ENCODE measurements at regions not wholly inside any gene's neighbourhood (a gene's known extent, or its start where the extent isn't known, plus 50 kb on each side); places are given as distances from the start of the nearest gene placed in this dataset.

DNA sequence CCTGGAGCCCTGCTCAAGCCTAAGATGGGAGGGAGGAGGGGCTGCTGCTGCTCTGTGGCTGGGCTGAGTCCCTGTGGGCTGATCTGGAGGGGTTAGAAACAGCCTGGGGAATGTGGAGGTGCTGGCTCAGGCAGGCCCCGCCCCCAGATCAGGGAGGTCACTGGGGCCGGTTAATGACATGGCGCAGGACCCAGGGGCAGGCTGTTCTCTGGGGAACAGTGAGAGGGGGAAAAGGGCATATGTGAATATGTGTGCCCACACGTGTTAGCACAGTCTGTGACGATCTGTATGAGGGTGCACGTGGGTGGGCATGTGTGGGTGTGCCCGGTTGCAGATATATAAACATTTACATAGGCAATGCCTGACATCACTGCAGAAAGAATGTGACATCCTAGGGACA, 143.5 kb downstream of the MIAT start:
- WGBS = 26% methylated on average over 3 of the region's 7 CpGs
- peak; percentile 76 for DNase-seq
- H4K8ac ChIP-seq (ENCODE audit: low read length) = peak overlapping the region; percentile 41
- H4K91ac ChIP-seq (ENCODE audit: low read length) = peak overlapping the region; percentile 70
- H3K4me1 ChIP-seq (ENCODE audit: control insufficient read depth, insufficient read depth, low read depth, low read length) = peaks cover 16% of the 10 kb centered on the region
- H3K27ac ChIP-seq (ENCODE audit: low read length, poor library complexity, severe bottlenecking) = no peak overlapping the region
- H3K9ac ChIP-seq (ENCODE audit: low read length) = no peak overlapping the region
- H3K18ac ChIP-seq (ENCODE audit: low read depth in 1 of 2, low read length in 2 of 2) = peak overlapping the region; percentile 72 to 84
- peak overlapping the region; percentile 64 for H2BK120ac ChIP-seq (ENCODE audit: low read depth, low read length)
- no peak overlapping the region for H2AK5ac ChIP-seq (ENCODE audit: low read length, severe bottlenecking)
- no peak overlapping the region for H3K4me2 ChIP-seq (ENCODE audit: low read length, poor library complexity, severe bottlenecking)
- H2AFZ ChIP-seq (ENCODE audit: low read depth, low read length) = peak overlapping the region; percentile 34
- H3K14ac ChIP-seq (ENCODE audit: low read length in 2 of 2) = peak overlapping the region in 1 of 2 experiments; percentile 81
- H2BK5ac ChIP-seq (ENCODE audit: low read depth, low read length, poor library complexity, severe bottlenecking) = no peak overlapping the region
- peaks cover 0 to 7% of the 10 kb centered on the region in 2 experiments for H3K27me3 ChIP-seq (ENCODE audit: control insufficient read depth in 1 of 2, insufficient read depth in 1 of 2, low read length in 2 of 2)
- H2BK12ac ChIP-seq (ENCODE audit: low read length in 2 of 2) = peak overlapping the region; percentile 63 to 67
- H3K9me3 ChIP-seq (ENCODE audit: control insufficient read depth, low read length) = no peaks in the 10 kb centered on the region
- H3K79me1 ChIP-seq (replicated peaks; ENCODE audit: low read length, poor library complexity, severe bottlenecking) = no peaks in the 10 kb centered on the region
- peak overlapping the region in 1 of 2 experiments; percentile 33 for H3K4ac ChIP-seq (ENCODE audit: low read depth in 1 of 2, low read length in 2 of 2)
- H3K4me3 ChIP-seq (ENCODE audit: insufficient read depth in 1 of 2, low read depth in 1 of 2, low read length in 2 of 2) = peak overlapping the region in 1 of 2 experiments; percentile 34
- H2BK15ac ChIP-seq (ENCODE audit: low read depth, poor library complexity, severe bottlenecking) = peak overlapping the region; percentile 35
- no peak overlapping the region for H3K23ac ChIP-seq (ENCODE audit: low read length in 2 of 2)
- no peaks in the 10 kb centered on the region for H3K36me3 ChIP-seq (ENCODE audit: control insufficient read depth in 1 of 2, insufficient read depth in 2 of 2, low read depth in 1 of 2, low read length in 2 of 2)

DNA sequence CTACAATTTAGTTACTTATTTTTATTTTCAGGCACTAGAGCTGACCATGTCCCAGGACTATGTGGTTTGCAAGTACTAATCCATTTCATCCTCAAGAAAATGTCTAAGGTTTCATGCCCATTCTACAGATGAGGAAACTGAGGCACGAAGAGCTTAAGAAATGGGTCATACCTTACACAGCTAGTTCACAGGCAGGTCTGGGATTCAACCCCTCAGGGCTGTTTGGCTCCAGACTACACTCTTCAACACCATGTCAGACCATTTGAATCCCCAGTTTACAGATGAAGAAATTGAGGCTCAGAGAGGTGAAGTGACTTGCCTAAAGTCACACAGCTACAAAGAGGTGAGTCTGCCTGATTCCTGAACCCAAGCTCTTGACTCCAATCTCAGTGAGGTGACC, 144.1 kb downstream of the MIAT start:
- peaks cover 0 to 7% of the 10 kb centered on the region in 2 experiments for H3K27me3 ChIP-seq (ENCODE audit: control insufficient read depth in 1 of 2, insufficient read depth in 1 of 2, low read length in 2 of 2)
- H2BK120ac ChIP-seq (ENCODE audit: low read depth, low read length) = no peak overlapping the region
- no peak overlapping the region for H4K8ac ChIP-seq (ENCODE audit: low read length)
- H3K27ac ChIP-seq (ENCODE audit: low read length, poor library complexity, severe bottlenecking) = no peak overlapping the region
- H3K4me1 ChIP-seq (ENCODE audit: control insufficient read depth, insufficient read depth, low read depth, low read length) = peaks cover 13% of the 10 kb centered on the region
- no peaks in the 10 kb centered on the region for H3K36me3 ChIP-seq (ENCODE audit: control insufficient read depth in 1 of 2, insufficient read depth in 2 of 2, low read depth in 1 of 2, low read length in 2 of 2)
- no peak overlapping the region for H4K91ac ChIP-seq (ENCODE audit: low read length)
- 100% methylated on average over 1 of the region's 1 CpG for WGBS
- no peaks in the 10 kb centered on the region for H3K79me1 ChIP-seq (replicated peaks; ENCODE audit: low read length, poor library complexity, severe bottlenecking)
- H3K23ac ChIP-seq (ENCODE audit: low read length in 2 of 2) = no peak overlapping the region
- no peak overlapping the region for H2AFZ ChIP-seq (ENCODE audit: low read depth, low read length)
- no peak overlapping the region for H2BK5ac ChIP-seq (ENCODE audit: low read depth, low read length, poor library complexity, severe bottlenecking)
- H3K18ac ChIP-seq (ENCODE audit: low read depth in 1 of 2, low read length in 2 of 2) = no peak overlapping the region
- peak overlapping the region in 1 of 2 experiments; percentile 37 for H2BK12ac ChIP-seq (ENCODE audit: low read length in 2 of 2)
- no peak overlapping the region for H3K14ac ChIP-seq (ENCODE audit: low read length in 2 of 2)
- H3K4me2 ChIP-seq (ENCODE audit: low read length, poor library complexity, severe bottlenecking) = no peak overlapping the region
- H3K9me3 ChIP-seq (ENCODE audit: control insufficient read depth, low read length) = no peaks in the 10 kb centered on the region
- no peak overlapping the region for H2BK15ac ChIP-seq (ENCODE audit: low read depth, poor library complexity, severe bottlenecking)
- H3K4me3 ChIP-seq (ENCODE audit: insufficient read depth in 1 of 2, low read depth in 1 of 2, low read length in 2 of 2) = no peak overlapping the region
- no peak overlapping the region for H3K4ac ChIP-seq (ENCODE audit: low read depth in 1 of 2, low read length in 2 of 2)
- H3K9ac ChIP-seq (ENCODE audit: low read length) = no peak overlapping the region
- H2AK5ac ChIP-seq (ENCODE audit: low read length, severe bottlenecking) = no peak overlapping the region
- no peak for DNase-seq

DNA sequence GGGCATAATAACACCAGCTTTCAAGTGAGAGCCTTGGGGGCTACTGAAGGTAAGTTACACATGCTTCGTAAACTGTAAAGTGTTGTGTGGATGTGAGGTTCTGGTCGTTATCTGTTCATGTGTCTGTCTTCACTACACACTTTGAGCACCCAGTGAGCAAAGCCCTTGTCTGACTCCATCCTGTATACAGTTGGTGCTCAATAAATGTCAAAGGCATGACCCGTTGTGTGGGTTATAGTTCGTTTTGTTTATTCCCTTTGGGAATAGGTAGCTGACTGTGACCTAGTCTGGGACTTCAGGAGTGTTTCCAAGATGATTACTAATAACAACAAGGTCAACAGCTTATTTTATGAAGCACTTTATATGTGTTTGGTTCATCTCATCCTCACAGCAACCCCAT, 146.9 kb downstream of the MIAT start:
- peaks cover 10% of the 10 kb centered on the region for H3K4me1 ChIP-seq (ENCODE audit: control insufficient read depth, insufficient read depth, low read depth, low read length)
- H2BK15ac ChIP-seq (ENCODE audit: low read depth, poor library complexity, severe bottlenecking) = no peak overlapping the region
- no peak overlapping the region for H2BK5ac ChIP-seq (ENCODE audit: low read depth, low read length, poor library complexity, severe bottlenecking)
- H3K27me3 ChIP-seq (ENCODE audit: control insufficient read depth in 1 of 2, insufficient read depth in 1 of 2, low read length in 2 of 2) = peaks cover 0 to 5% of the 10 kb centered on the region in 2 experiments
- H3K14ac ChIP-seq (ENCODE audit: low read length in 2 of 2) = no peak overlapping the region
- WGBS = 78% methylated on average over 2 of the region's 4 CpGs
- H2AFZ ChIP-seq (ENCODE audit: low read depth, low read length) = no peak overlapping the region
- H3K18ac ChIP-seq (ENCODE audit: low read depth in 1 of 2, low read length in 2 of 2) = no peak overlapping the region
- no peak overlapping the region for H3K4me2 ChIP-seq (ENCODE audit: low read length, poor library complexity, severe bottlenecking)
- no peaks in the 10 kb centered on the region for H3K36me3 ChIP-seq (ENCODE audit: control insufficient read depth in 1 of 2, insufficient read depth in 2 of 2, low read depth in 1 of 2, low read length in 2 of 2)
- no peak overlapping the region for H3K4ac ChIP-seq (ENCODE audit: low read depth in 1 of 2, low read length in 2 of 2)
- H2AK5ac ChIP-seq (ENCODE audit: low read length, severe bottlenecking) = peak overlapping the region; percentile 13
- no peak overlapping the region for H2BK120ac ChIP-seq (ENCODE audit: low read depth, low read length)
- no peak overlapping the region for H4K8ac ChIP-seq (ENCODE audit: low read length)
- no peak for DNase-seq
- no peaks in the 10 kb centered on the region for H3K79me1 ChIP-seq (replicated peaks; ENCODE audit: low read length, poor library complexity, severe bottlenecking)
- H2BK12ac ChIP-seq (ENCODE audit: low read length in 2 of 2) = no peak overlapping the region
- H3K23ac ChIP-seq (ENCODE audit: low read length in 2 of 2) = no peak overlapping the region
- no peak overlapping the region for H4K91ac ChIP-seq (ENCODE audit: low read length)
- no peak overlapping the region for H3K9ac ChIP-seq (ENCODE audit: low read length)
- H3K27ac ChIP-seq (ENCODE audit: low read length, poor library complexity, severe bottlenecking) = no peak overlapping the region
- no peaks in the 10 kb centered on the region for H3K9me3 ChIP-seq (ENCODE audit: control insufficient read depth, low read length)
- H3K4me3 ChIP-seq (ENCODE audit: insufficient read depth in 1 of 2, low read depth in 1 of 2, low read length in 2 of 2) = no peak overlapping the region

DNA sequence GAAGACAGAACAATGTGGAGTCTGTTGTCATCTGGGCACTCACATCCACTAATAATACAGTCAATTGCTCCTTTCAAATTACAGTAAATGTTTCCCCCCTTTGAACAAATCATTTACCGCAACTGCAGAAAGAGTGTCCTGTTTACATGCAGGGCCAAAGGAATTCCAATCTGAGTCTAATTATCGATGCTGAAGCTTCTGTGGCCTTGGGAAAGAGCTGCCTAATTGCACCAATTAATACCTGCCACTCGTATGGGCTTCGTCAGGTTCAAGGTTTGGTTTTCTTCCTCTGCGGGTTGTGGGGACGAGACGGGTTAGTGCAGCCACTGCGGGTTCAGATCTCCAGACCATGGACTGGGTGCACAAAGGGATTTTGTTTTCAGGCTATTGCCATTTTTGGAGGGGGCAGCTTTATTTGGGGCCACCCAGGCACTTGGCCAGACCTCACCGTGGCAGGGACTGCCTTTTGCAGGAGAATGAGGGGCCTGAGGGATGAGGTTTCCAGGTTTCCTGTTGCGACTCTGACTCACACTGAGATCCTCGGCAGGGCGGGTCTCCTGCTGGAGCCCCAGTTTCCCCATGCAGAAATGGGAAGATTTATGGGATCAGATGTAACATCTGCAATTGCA, 147.6 kb downstream of the MIAT start:
- no peaks in the 10 kb centered on the region for H3K79me1 ChIP-seq (replicated peaks; ENCODE audit: low read length, poor library complexity, severe bottlenecking)
- no peak overlapping the region for H3K4me2 ChIP-seq (ENCODE audit: low read length, poor library complexity, severe bottlenecking)
- no peak overlapping the region for H3K27ac ChIP-seq (ENCODE audit: low read length, poor library complexity, severe bottlenecking)
- no peak overlapping the region for H2BK5ac ChIP-seq (ENCODE audit: low read depth, low read length, poor library complexity, severe bottlenecking)
- DNase-seq = peak; percentile 46
- peaks cover 9% of the 10 kb centered on the region for H3K4me1 ChIP-seq (ENCODE audit: control insufficient read depth, insufficient read depth, low read depth, low read length)
- no peak overlapping the region for H3K23ac ChIP-seq (ENCODE audit: low read length in 2 of 2)
- no peak overlapping the region for H2BK12ac ChIP-seq (ENCODE audit: low read length in 2 of 2)
- 52% methylated on average over 12 of the region's 12 CpGs for WGBS
- H3K27me3 ChIP-seq (ENCODE audit: control insufficient read depth in 1 of 2, insufficient read depth in 1 of 2, low read length in 2 of 2) = no peaks in the 10 kb centered on the region
- H3K4me3 ChIP-seq (ENCODE audit: insufficient read depth in 1 of 2, low read depth in 1 of 2, low read length in 2 of 2) = no peak overlapping the region
- no peak overlapping the region for H3K9ac ChIP-seq (ENCODE audit: low read length)
- no peak overlapping the region for H2AFZ ChIP-seq (ENCODE audit: low read depth, low read length)
- no peak overlapping the region for H4K8ac ChIP-seq (ENCODE audit: low read length)
- no peak overlapping the region for H2BK15ac ChIP-seq (ENCODE audit: low read depth, poor library complexity, severe bottlenecking)
- H3K9me3 ChIP-seq (ENCODE audit: control insufficient read depth, low read length) = no peaks in the 10 kb centered on the region
- no peak overlapping the region for H2AK5ac ChIP-seq (ENCODE audit: low read length, severe bottlenecking)
- H2BK120ac ChIP-seq (ENCODE audit: low read depth, low read length) = peak overlapping the region; percentile 1
- no peak overlapping the region for H3K18ac ChIP-seq (ENCODE audit: low read depth in 1 of 2, low read length in 2 of 2)
- no peaks in the 10 kb centered on the region for H3K36me3 ChIP-seq (ENCODE audit: control insufficient read depth in 1 of 2, insufficient read depth in 2 of 2, low read depth in 1 of 2, low read length in 2 of 2)
- no peak overlapping the region for H3K14ac ChIP-seq (ENCODE audit: low read length in 2 of 2)
- H4K91ac ChIP-seq (ENCODE audit: low read length) = no peak overlapping the region
- no peak overlapping the region for H3K4ac ChIP-seq (ENCODE audit: low read depth in 1 of 2, low read length in 2 of 2)
